ENCODE measurements at regions not wholly inside any gene's neighbourhood (a gene's known extent, or its start where the extent isn't known, plus 50 kb on each side); places are given as distances from the start of the nearest gene placed in this dataset.

GRCh38 chr10:71131096-71131495, 81.3 kb upstream of the UNC5B start:
- peaks cover 40% of the 10 kb centered on the region for H3K27me3 Mint-ChIP-seq (ENCODE audit: unreplicated experiment)
- no peaks in the 10 kb centered on the region for H3K36me3 Mint-ChIP-seq (ENCODE audit: unreplicated experiment)
- H3K4me3 Mint-ChIP-seq (ENCODE audit: unreplicated experiment), result no peak overlapping the region
- H3K27ac Mint-ChIP-seq (ENCODE audit: unreplicated experiment), result no peak overlapping the region
- H3K9me3 Mint-ChIP-seq (ENCODE audit: unreplicated experiment), result no peaks in the 10 kb centered on the region
- no peak for DNase-seq (ENCODE audit: extremely low spot score, unreplicated experiment)
- no peaks in the 10 kb centered on the region for H3K4me1 Mint-ChIP-seq (ENCODE audit: unreplicated experiment)
- TF ChIP-seq CTCF (IDR thresholded peaks at IDR 0.05), result no peak

- Mint-ChIP-seq H3K27ac (ENCODE audit: unreplicated experiment) (no peak overlapping the region), H3K36me3 (ENCODE audit: unreplicated experiment) (no peaks in the 10 kb centered on the region), H3K27me3 (ENCODE audit: unreplicated experiment) (peaks cover 38% of the 10 kb centered on the region), H3K4me3 (ENCODE audit: unreplicated experiment) (no peak overlapping the region), H3K9me3 (ENCODE audit: unreplicated experiment) (no peaks in the 10 kb centered on the region), H3K4me1 (ENCODE audit: unreplicated experiment) (no peaks in the 10 kb centered on the region)
- no peak for TF ChIP-seq CTCF (IDR thresholded peaks at IDR 0.05)
- peak; percentile 64 for DNase-seq (ENCODE audit: extremely low spot score, unreplicated experiment)
Observed at GRCh38 chr10:71131508-71132088, 80.8 kb upstream of the UNC5B start.

- peak; percentile 75 for DNase-seq (ENCODE audit: extremely low spot score, unreplicated experiment)
- no peaks in the 10 kb centered on the region for H3K9me3 Mint-ChIP-seq (ENCODE audit: unreplicated experiment)
- H3K4me1 Mint-ChIP-seq (ENCODE audit: unreplicated experiment), result no peaks in the 10 kb centered on the region
- TF ChIP-seq CTCF (IDR thresholded peaks at IDR 0.05), result no peak
- H3K36me3 Mint-ChIP-seq (ENCODE audit: unreplicated experiment), result no peaks in the 10 kb centered on the region
- H3K27me3 Mint-ChIP-seq (ENCODE audit: unreplicated experiment), result peaks cover 38% of the 10 kb centered on the region
- no peak overlapping the region for H3K27ac Mint-ChIP-seq (ENCODE audit: unreplicated experiment)
- no peak overlapping the region for H3K4me3 Mint-ChIP-seq (ENCODE audit: unreplicated experiment)
Observed at GRCh38 chr10:71132321-71132810, 80.0 kb upstream of the UNC5B start.

- Mint-ChIP-seq H3K36me3 (ENCODE audit: unreplicated experiment) (no peaks in the 10 kb centered on the region), H3K27ac (ENCODE audit: unreplicated experiment) (no peak overlapping the region), H3K4me3 (ENCODE audit: unreplicated experiment) (no peak overlapping the region), H3K4me1 (ENCODE audit: unreplicated experiment) (no peaks in the 10 kb centered on the region), H3K27me3 (ENCODE audit: unreplicated experiment) (peaks cover 37% of the 10 kb centered on the region), H3K9me3 (ENCODE audit: unreplicated experiment) (no peaks in the 10 kb centered on the region)
- no peak for TF ChIP-seq CTCF (IDR thresholded peaks at IDR 0.05)
- peak; percentile 63 for DNase-seq (ENCODE audit: extremely low spot score, unreplicated experiment)
Observed at GRCh38 chr10:71133710-71134686, 78.4 kb upstream of the UNC5B start.

GRCh38 chr10:71134732-71135211, 77.6 kb upstream of the UNC5B start:
- no peak overlapping the region for H3K4me3 Mint-ChIP-seq (ENCODE audit: unreplicated experiment)
- H3K36me3 Mint-ChIP-seq (ENCODE audit: unreplicated experiment), result no peaks in the 10 kb centered on the region
- H3K9me3 Mint-ChIP-seq (ENCODE audit: unreplicated experiment), result no peaks in the 10 kb centered on the region
- H3K27me3 Mint-ChIP-seq (ENCODE audit: unreplicated experiment), result peaks cover 43% of the 10 kb centered on the region
- DNase-seq (ENCODE audit: extremely low spot score, unreplicated experiment), result peak; percentile 80
- no peak overlapping the region for H3K27ac Mint-ChIP-seq (ENCODE audit: unreplicated experiment)
- TF ChIP-seq CTCF (IDR thresholded peaks at IDR 0.05), result no peak
- H3K4me1 Mint-ChIP-seq (ENCODE audit: unreplicated experiment), result no peaks in the 10 kb centered on the region

Data from osteocyte (in vitro differentiated cells).